Karpas-422 (cell line): ENCODE measurements at regions not wholly inside any gene's neighbourhood (a gene's known extent, or its start where the extent isn't known, plus 50 kb on each side); places are given as distances from the start of the nearest gene placed in this dataset.
A peak's percentile ranks its signal among the peaks of the same experiment; 100 is the strongest.

Experiments
- DNase-seq: peaks from one replicate; pipeline ENCODE4 v3.0.0-alpha.2; 2015
- H2AFZ ChIP-seq: fragments of 200-600 bp; sonication (generic); 2 replicates; pipeline ENCODE4 v1.6.1; 2014; ENCODE audit warnings: antibody characterized with exemption, low read length, mixed read lengths
- H3K27ac ChIP-seq: fragments of 200-600 bp; sonication (generic); 2 replicates; pipeline ENCODE4 v1.5.1; 2014; ENCODE audit warnings: mild to moderate bottlenecking, low read length, moderate library complexity
- H3K27me3 ChIP-seq: fragments of 200-600 bp; sonication (generic); 2 replicates; pipeline ENCODE4 v1.6.1; 2014; ENCODE audit warnings: low read length, mixed read lengths
- H3K36me3 ChIP-seq: fragments of 200-600 bp; sonication (generic); 2 replicates; pipeline ENCODE4 v1.6.1; 2014; ENCODE audit warnings: low read length, mixed read lengths; ENCODE audit not compliant: insufficient read depth
- H3K4me1 ChIP-seq: fragments of 200-600 bp; sonication (generic); 2 replicates; pipeline ENCODE4 v1.6.1; 2014; ENCODE audit warnings: mild to moderate bottlenecking, low read length, mixed read lengths
- H3K4me2 ChIP-seq: fragments of 200-600 bp; sonication (generic); 2 replicates; pipeline ENCODE4 v1.6.1; 2014; ENCODE audit warnings: low read length, low read depth, mild to moderate bottlenecking; ENCODE audit not compliant: poor library complexity, severe bottlenecking
- H3K4me3 ChIP-seq: fragments of 200-600 bp; sonication (generic); 2 replicates; pipeline ENCODE4 v1.5.1; 2014; ENCODE audit warnings: mild to moderate bottlenecking, antibody characterized with exemption, low read length, mixed read lengths
- H3K79me2 ChIP-seq: fragments of 200-600 bp; sonication (generic); 2 replicates; pipeline ENCODE4 v1.6.1; 2014; ENCODE audit warnings: mild to moderate bottlenecking, low read length, mixed read lengths
- H3K9ac ChIP-seq: fragments of 200-600 bp; sonication (generic); 2 replicates; pipeline ENCODE4 v1.6.0; 2014; ENCODE audit warnings: low read length
- H3K9me2 ChIP-seq: fragments of 200-600 bp; sonication (generic), shearing (Covaris generic); replicated peaks from 2 replicates; pipeline ENCODE4 v1.6.0; 2014; ENCODE audit warnings: mild to moderate bottlenecking, low read length, moderate library complexity; ENCODE audit not compliant: insufficient read depth
- H3K9me3 ChIP-seq: fragments of 300-700, 200-600 bp; sonication (generic); 2 replicates; pipeline ENCODE4 v1.6.1; 2014; ENCODE audit warnings: low read length, mixed read lengths
- H4K20me1 ChIP-seq: fragments of 200-600 bp; sonication (generic); 2 replicates; pipeline ENCODE4 v1.6.1; 2014; ENCODE audit warnings: mild to moderate bottlenecking, antibody characterized with exemption, low read length, low read depth; ENCODE audit not compliant: insufficient read depth

DNA sequence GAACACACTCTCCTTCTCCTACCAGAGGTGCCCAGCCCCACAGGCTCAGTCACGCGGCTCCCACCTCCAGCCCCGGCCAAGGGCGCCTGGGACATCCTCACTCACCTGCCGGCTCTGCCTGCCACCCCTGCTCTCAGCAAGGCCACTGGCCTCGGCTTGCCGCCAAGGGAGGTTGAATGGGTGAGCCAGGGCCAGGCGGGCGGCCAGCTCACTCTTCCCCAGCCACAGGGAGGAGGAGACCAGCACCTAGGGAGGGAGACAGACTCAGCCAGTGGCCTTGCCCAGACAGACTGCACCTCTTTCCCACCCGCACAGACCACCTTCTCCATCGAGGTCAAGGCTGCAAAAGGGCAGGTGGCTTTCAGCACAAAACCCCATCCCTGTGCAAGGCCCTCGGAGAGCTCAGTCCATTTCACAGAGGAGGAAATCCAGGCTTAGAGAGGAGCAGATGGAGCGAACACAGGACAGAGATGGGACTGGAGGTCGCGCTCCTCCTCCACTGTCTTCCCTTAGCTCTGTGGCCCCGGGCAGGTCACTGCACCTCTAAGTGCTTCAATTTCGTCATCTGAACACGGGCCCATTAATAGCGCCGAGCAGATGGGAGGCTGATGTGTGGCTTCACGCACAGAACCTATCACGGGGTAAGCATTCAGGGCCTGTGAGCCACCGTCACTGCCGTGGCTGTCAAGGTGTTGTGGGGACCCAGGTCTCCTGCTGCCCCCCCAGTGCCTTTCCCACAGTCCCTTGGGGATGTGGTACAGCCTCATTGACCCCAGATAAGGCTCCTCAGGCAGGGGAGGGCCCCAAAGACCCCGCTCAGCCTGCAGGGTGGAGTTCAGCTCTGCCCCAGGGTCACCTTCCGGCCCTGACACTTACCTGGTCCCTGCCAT, 56.1 kb downstream of the RMI2 start:
- H3K9me2 ChIP-seq, result no peaks in the 10 kb centered on the region
- H4K20me1 ChIP-seq, result peaks cover 10% of the 10 kb centered on the region; the same call in 1 of the 2 replicates
- DNase-seq, result no peak
- H3K9ac ChIP-seq, result no peak overlapping the region
- H3K4me2 ChIP-seq, result no peak overlapping the region
- H2AFZ ChIP-seq, result no peak overlapping the region
- H3K4me1 ChIP-seq, result peaks cover 7% of the 10 kb centered on the region
- no peak overlapping the region for H3K4me3 ChIP-seq
- no peaks in the 10 kb centered on the region for H3K27me3 ChIP-seq
- H3K36me3 ChIP-seq, result no peaks in the 10 kb centered on the region
- H3K79me2 ChIP-seq, result no peaks in the 10 kb centered on the region
- no peaks in the 10 kb centered on the region for H3K9me3 ChIP-seq
- no peak overlapping the region for H3K27ac ChIP-seq

DNA sequence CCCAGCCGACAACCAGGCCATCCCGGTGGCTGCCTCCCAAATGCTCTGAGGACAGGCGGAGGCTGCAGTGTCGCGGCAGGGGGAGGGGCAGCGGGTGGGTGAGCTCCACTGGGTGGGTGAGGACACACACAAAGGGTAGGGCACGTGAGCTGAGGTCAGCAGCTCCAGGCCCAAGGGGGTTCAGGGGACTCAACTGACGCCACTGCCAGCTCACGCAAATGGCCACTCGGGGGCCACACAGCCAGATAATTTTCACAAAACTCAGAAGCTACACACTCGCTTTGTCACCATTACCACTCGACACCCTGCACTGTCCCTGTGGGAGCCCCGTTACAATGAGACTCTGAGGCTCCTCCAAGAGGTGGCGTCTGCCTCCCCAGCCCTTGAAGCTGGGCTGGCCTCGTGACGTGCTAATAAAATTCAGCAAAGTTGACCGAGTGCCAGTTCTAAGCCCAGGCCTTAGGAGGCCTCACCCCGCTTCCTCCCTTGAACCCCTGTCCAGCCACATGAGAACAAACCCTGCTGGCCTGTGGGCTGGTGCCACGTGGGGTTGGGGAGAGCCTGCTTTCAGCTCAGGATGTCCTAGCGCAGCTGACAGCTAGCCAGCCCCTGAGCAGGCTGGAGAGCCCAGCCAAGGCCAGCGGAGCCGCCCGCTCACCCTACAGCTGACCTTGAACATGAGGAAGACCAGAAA, 56.9 kb downstream of the RMI2 start:
- Histone ChIP-seq H4K20me1 (0 out of 2 replicates have a peak, but pooled peaks cover 4% of the 10 kb centered on the region), H3K4me1 (no peaks in the 10 kb centered on the region), H3K36me3 (no peaks in the 10 kb centered on the region), H3K9ac (no peak overlapping the region), H3K4me3 (no peak overlapping the region), H3K27ac (no peak overlapping the region), H2AFZ (no peak overlapping the region), H3K9me3 (no peaks in the 10 kb centered on the region), H3K9me2 (no peaks in the 10 kb centered on the region), H3K4me2 (no peak overlapping the region), H3K79me2 (no peaks in the 10 kb centered on the region), H3K27me3 (no peaks in the 10 kb centered on the region)
- DNase-seq, result peak; percentile 60

DNA sequence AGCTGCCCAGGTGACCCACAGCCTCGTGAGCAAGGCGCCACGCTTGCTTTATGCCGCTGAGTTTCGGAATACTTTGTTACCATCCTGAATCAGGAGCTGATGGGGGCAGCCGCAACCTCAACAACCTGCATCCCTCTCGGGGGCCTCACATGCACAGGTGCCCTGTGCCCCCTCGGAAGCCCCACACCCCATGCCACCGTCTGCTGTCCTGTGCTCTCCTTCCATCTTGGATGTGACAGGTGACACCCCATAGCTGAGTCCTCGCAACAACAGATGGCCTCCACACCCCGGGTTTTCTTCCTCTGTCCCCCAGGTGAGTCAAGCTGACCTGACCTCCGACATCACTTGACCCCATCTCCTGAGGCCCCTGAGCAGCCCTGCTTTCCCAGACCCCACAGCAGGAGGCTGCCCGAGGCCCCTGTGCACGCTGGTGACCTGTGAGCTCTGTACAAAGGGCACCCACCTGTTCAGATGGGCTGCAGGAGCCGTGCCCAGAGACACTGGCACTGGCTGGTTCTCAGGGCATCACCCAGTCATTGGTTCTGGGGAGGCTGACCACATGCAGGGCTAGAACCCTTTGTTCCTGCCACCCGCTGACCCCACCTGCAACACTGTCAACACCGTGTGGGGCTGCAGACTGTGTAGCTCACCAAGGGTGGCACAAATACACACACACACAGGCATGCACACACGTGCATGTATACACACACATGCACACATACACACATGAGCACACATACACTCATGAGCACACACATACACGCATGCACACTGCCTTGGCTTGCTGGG, 57.7 kb downstream of the RMI2 start:
- Histone ChIP-seq H2AFZ (no peak overlapping the region), H3K36me3 (no peaks in the 10 kb centered on the region), H3K9ac (no peak overlapping the region), H3K9me2 (no peaks in the 10 kb centered on the region), H3K27ac (no peak overlapping the region), H3K4me3 (no peak overlapping the region), H3K79me2 (no peaks in the 10 kb centered on the region), H4K20me1 (0 out of 2 replicates have a peak, but pooled peaks cover 4% of the 10 kb centered on the region), H3K27me3 (no peaks in the 10 kb centered on the region), H3K4me1 (no peaks in the 10 kb centered on the region), H3K9me3 (no peaks in the 10 kb centered on the region), H3K4me2 (no peak overlapping the region)
- DNase-seq, result no peak

DNA sequence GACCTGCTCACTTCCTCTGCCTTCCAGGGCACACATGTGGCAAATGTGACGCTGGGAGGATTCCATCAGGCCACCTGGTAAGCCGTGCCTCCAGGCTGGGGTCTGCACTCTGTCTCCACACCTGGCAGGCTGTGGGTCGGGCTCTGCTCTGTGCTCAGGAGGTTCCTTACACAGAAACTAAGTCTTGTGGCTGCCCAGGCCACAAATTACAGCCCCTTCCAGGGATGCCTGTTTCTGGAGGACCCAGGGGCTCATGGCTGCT, 58.2 kb downstream of the RMI2 start:
- H3K27me3 ChIP-seq, result no peaks in the 10 kb centered on the region
- no peaks in the 10 kb centered on the region for H4K20me1 ChIP-seq
- H3K27ac ChIP-seq, result no peak overlapping the region
- H3K36me3 ChIP-seq, result no peaks in the 10 kb centered on the region
- H3K4me3 ChIP-seq, result no peak overlapping the region
- no peaks in the 10 kb centered on the region for H3K4me1 ChIP-seq
- H3K4me2 ChIP-seq, result no peak overlapping the region
- H3K9me2 ChIP-seq, result no peaks in the 10 kb centered on the region
- no peak for DNase-seq
- no peak overlapping the region for H3K9ac ChIP-seq
- no peak overlapping the region for H2AFZ ChIP-seq
- H3K79me2 ChIP-seq, result no peaks in the 10 kb centered on the region
- no peaks in the 10 kb centered on the region for H3K9me3 ChIP-seq

DNA sequence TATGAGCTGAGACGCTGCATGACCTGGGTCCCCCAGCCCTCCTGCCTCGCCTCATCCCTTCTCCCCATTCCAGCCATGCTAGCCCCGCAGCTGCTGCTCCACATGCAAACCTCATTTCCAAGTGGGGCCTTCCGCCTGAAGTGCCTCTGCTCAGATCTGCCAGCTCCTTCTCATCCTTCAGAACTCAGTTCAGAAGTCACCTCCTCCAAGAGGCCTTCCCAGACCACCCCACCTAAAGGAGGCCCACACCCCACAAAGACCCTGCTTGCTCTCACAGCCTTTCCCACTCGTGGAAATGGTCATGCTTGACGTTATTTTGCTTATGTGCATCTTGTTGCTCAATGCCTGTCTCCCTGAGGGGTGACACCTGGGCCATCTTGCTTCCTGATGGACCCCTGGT, 58.7 kb downstream of the RMI2 start:
- Histone ChIP-seq H3K9me2 (no peaks in the 10 kb centered on the region), H3K27ac (no peak overlapping the region), H3K9me3 (no peaks in the 10 kb centered on the region), H3K4me3 (no peak overlapping the region), H3K4me2 (no peak overlapping the region), H3K79me2 (no peaks in the 10 kb centered on the region), H3K27me3 (no peaks in the 10 kb centered on the region), H3K9ac (no peak overlapping the region), H2AFZ (no peak overlapping the region), H4K20me1 (no peaks in the 10 kb centered on the region), H3K4me1 (no peaks in the 10 kb centered on the region), H3K36me3 (no peaks in the 10 kb centered on the region)
- DNase-seq, result no peak

DNA sequence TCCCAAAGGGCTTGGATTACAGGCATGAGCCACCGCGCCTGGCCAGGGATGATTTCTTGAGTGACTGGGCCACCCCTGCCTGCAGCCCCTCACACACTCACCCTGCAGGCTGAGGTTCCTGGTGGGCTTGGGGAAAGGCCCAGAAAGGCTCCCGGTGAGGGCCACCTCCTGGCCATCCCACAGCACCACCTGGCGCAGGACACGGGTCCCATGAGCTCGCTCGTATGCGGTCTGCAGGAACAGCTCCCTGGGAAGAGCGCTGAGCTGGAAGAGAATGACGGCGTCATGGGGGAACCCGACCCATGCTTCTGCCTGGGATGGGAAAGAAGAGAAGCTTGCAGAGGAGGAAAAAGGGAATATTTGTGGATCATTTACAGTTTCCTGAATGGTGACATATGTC, 59.3 kb downstream of the RMI2 start:
- no peaks in the 10 kb centered on the region for H3K79me2 ChIP-seq
- no peak overlapping the region for H3K4me3 ChIP-seq
- H3K9me2 ChIP-seq, result no peaks in the 10 kb centered on the region
- H2AFZ ChIP-seq, result no peak overlapping the region
- H3K36me3 ChIP-seq, result no peaks in the 10 kb centered on the region
- DNase-seq, result no peak
- no peaks in the 10 kb centered on the region for H3K4me1 ChIP-seq
- no peaks in the 10 kb centered on the region for H3K27me3 ChIP-seq
- H3K9me3 ChIP-seq, result no peaks in the 10 kb centered on the region
- no peaks in the 10 kb centered on the region for H4K20me1 ChIP-seq
- no peak overlapping the region for H3K9ac ChIP-seq
- no peak overlapping the region for H3K4me2 ChIP-seq
- no peak overlapping the region for H3K27ac ChIP-seq

DNA sequence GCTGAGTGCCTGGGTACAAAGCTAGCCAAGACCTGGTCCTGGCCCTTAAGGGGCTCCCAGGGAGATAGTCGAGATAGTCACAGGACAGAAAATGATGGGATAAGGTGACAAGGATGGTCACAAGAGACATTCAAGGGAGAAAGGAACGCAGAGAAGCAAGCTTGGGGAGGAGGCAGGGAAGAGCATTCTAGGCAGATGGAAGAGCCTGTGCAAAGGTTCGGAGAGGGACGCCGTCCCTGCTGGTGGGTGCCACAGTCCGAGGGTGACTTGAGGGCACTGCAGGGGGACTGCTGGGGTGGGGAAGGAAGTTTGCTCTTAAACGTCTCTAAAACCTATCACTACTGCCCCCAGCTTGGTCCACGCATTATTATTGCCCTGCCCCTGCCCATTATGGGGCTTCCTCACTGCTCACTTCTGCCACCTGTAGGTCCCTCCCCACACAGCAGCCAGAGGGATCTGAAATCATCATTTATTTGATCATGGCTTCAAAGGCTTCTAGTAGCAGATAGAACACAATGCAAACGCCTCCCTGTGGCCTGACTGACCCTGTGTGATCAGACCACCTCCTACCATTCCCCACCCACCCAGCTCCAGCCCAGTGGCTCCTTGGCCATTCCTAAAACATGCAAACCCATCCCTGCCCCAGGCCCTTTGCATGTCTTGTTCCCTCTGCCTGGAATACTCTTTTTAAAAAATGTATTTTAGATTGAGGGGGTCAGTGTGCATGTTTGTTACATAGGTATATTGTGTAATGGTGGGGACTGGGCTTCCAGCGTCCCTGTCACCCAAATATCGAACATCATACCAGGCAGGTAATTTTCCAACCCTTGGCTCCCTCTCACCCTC, 60.3 kb downstream of the RMI2 start:
- no peaks in the 10 kb centered on the region for H3K79me2 ChIP-seq
- H3K4me3 ChIP-seq, result no peak overlapping the region
- H3K4me1 ChIP-seq, result peaks cover 2% of the 10 kb centered on the region
- H3K9me3 ChIP-seq, result no peaks in the 10 kb centered on the region
- H3K36me3 ChIP-seq, result no peaks in the 10 kb centered on the region
- no peak overlapping the region for H3K27ac ChIP-seq
- no peaks in the 10 kb centered on the region for H3K9me2 ChIP-seq
- no peak overlapping the region for H3K9ac ChIP-seq
- no peaks in the 10 kb centered on the region for H4K20me1 ChIP-seq
- H3K4me2 ChIP-seq, result no peak overlapping the region
- DNase-seq, result peak; percentile 89
- no peaks in the 10 kb centered on the region for H3K27me3 ChIP-seq
- no peak overlapping the region for H2AFZ ChIP-seq
